ENCODE measurements at regions not wholly inside any gene's neighbourhood (a gene's known extent, or its start where the extent isn't known, plus 50 kb on each side); places are given as distances from the start of the nearest gene placed in this dataset.

GRCh38 chr13:64938660-64939059, 2291.5 kb downstream of the PCDH9 start (continued):
- TF ChIP-seq ZNF462 (CRISPR knock-in tag; IDR thresholded peaks at IDR 0.05), result no peak
- no peak for TF ChIP-seq JUNB (IDR thresholded peaks at IDR 0.05; ENCODE audit: unreplicated experiment)
- no peak for TF ChIP-seq ZNF331 (CRISPR knock-in tag; IDR thresholded peaks at IDR 0.05; ENCODE audit: low read depth)
- no peak for TF ChIP-seq ZNF114 (CRISPR knock-in tag; IDR thresholded peaks at IDR 0.05)
- no peak for TF ChIP-seq POLR2AphosphoS5 (IDR thresholded peaks at IDR 0.05; ENCODE audit: low read depth)
- no peak for TF ChIP-seq EZH2 (IDR thresholded peaks at IDR 0.05; ENCODE audit: low read depth, unreplicated experiment)
- no peak for TF ChIP-seq CREB1 (CRISPR knock-in tag; IDR thresholded peaks at IDR 0.05; ENCODE audit: low read depth)
- no peak for TF ChIP-seq ETS1 (IDR thresholded peaks at IDR 0.05)

GRCh38 chr13:64937302-64937701, 2292.8 kb downstream of the PCDH9 start:
- Mint-ChIP-seq H3K27ac (no peak overlapping the region), H3K4me3 (no peak overlapping the region), H3K4me1 (no peaks in the 10 kb centered on the region), H3K36me3 (ENCODE audit: low read depth) (0 out of 3 replicates have a peak, but pooled peaks cover 3% of the 10 kb centered on the region), H3K27me3 (ENCODE audit: insufficient read depth, low read depth, poor library complexity) (no peaks in the 10 kb centered on the region), H3K9me3 (0 out of 3 replicates have a peak, but pooled peaks cover 3% of the 10 kb centered on the region)
- no peak overlapping the region for H3K4me2 ChIP-seq
- H3K9me2 ChIP-seq (ENCODE audit: insufficient read depth), result no peaks in the 10 kb centered on the region
- H3K79me2 ChIP-seq (replicated peaks; ENCODE audit: insufficient read depth), result no peaks in the 10 kb centered on the region
- ATAC-seq (no peak), DNase-seq (ENCODE audit: low spot score) (no peak)
- no peaks in the 10 kb centered on the region for H3F3A ChIP-seq (replicated peaks; ENCODE audit: low read depth)
- H3K4me1 ChIP-seq (ENCODE audit: insufficient read depth), result no peaks in the 10 kb centered on the region
- no peak overlapping the region for H3K27ac ChIP-seq (ENCODE audit: low read depth)
- H4K20me1 ChIP-seq (replicated peaks; ENCODE audit: insufficient read depth), result no peaks in the 10 kb centered on the region; the same call in 1 of the 2 replicates
- H2AFZ ChIP-seq, result no peak overlapping the region
- no peak for TF ChIP-seq CTCF (conservative IDR thresholded peaks at IDR 0.05; ENCODE audit: low read depth in 2 of 2)
- no peaks in the 10 kb centered on the region for H3K27me3 ChIP-seq (ENCODE audit: insufficient read depth)
- H3K36me3 ChIP-seq (ENCODE audit: insufficient read depth), result no peaks in the 10 kb centered on the region
- H3K4me3 ChIP-seq, result no peak overlapping the region

Measured in GM23338 (cell line).